Renal cortex interstitium (tissue), 11 donors: ENCODE measurements at regions not wholly inside any gene's neighbourhood (a gene's known extent, or its start where the extent isn't known, plus 50 kb on each side); places are given as distances from the start of the nearest gene placed in this dataset.
"Not testable (repeated sequence)": the region's sequence is repeated elsewhere in the genome, so short reads cannot be mapped to it uniquely, and the experiment has no call there.

ENCODE experiments used
- DNase-seq, 11 donors: peaks; one replicate each; pipeline ENCODE4 v3.0.0-alpha.2; 2013; ENCODE audit warnings: low read depth in 9 of 11, low spot score in 4 of 11; ENCODE audit errors: extremely low read depth in 1 of 11

DNA sequence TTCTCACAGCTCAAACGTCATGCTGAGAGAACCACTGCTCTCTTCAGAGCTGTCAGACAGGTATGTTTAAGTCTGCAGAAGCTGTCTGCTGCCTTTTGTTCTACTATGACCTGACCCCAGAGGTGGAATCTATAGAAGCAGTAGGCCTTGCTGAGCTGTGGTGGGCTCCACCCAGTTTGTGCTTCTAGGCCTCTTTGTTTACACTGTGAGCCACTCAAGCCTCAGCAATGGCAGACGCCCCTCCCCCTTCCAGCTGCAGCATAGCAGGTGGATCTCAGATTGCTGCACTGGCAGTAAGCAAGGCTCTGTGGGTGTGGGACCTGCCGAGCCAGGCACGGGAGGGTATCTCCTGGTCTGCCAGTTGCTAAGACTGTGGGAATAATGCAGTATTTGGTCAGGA is 350.5 kb upstream of the EMCN start:
- DNase-seq: not testable (repeated sequence)

DNA sequence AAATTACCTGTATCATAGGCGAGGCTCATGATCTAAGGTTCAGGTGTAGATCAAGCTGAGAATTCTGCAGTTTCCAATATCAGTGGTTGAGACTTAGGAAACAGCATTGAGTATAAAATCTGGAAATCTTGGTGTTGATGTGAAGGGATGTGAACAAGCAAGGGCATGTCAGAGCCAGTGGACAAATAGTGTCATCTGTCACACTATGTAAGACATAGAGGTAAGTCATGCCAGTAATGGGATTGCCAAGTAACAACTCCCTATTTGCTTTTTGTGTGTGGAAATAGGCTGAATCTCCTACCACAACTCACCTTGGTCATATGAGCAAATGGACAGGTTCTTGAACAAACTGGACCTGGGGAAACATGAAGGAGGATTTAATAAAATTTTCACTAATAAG is 334.5 kb upstream of the EMCN start:
- no peak for DNase-seq

DNA sequence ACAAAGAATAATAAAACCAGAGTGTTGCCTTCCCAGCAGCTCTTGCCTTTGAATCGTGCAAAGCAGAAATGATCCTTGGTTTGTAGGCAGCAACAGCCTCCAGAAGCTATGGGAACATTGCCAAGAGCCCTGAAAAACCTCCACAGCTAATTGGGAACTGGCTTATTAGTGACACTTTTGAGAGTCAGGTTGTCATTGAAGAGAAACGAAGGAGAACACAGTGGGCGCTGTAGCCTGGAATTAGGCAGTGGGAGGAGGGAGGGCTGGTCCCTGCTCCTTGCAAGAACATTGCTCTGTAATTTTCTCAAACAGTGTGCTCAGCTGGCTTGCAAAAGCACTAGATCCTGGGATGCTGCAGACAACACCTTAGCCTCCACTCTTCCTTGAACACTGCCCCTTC is 331.5 kb upstream of the EMCN start:
- no peak for DNase-seq

DNA sequence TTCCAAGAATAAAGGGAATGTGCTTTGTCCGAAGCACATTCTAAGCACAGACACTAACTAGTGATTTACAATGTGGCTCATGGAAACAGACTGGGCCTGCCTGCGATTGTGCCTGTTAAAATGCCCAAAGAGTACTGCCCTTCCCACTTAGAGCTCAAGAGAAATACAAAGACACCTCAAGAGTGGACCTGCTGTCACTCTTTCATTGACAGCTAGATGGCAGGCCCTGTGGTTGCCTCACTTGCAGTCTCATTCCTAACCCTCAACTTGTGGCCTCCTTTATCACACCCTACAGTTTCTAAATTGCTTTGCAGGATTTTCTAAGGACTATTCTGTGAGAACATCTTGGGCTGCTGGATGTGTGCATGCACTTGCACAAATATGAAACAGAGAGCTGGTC is 331.0 kb upstream of the EMCN start:
- no peak for DNase-seq

DNA sequence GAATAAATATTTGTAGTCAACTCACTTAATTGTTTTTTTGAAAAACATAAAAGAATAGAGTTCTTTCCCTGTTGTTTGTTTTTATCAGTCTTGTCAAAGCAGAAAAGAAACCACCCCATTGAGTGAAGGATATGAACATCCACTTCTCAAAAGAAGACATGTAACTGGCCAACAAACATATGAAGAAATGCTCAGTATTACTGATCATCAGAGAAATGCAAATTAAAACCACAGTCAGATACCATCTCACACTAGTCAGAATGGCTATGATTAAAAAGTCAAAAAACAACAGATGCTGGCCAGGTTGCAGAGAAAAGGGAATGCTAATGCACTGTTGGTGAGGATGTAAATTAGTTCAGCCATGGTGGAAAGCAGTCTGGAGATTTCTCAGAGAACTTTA is 326.1 kb upstream of the EMCN start:
- no peak for DNase-seq

DNA sequence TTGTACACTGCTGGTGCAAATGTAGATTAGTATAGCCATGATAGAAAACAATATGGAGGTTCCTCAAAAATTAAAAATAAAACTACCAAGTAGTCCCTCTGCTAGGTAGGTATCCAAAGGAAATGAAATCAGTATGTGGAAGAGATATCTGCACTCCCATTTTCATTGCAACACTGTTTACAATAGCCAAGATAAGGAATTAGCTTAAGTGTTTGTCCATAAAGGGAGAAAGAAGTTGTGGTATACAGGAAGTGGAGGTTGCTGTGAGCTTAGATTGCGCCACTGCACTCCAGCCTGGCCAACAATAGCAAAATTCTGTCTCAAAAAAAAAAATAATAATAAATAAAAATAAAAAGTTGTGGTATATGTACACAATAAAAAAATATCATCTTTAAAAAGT is 325.0 kb upstream of the EMCN start:
- no peak for DNase-seq

DNA sequence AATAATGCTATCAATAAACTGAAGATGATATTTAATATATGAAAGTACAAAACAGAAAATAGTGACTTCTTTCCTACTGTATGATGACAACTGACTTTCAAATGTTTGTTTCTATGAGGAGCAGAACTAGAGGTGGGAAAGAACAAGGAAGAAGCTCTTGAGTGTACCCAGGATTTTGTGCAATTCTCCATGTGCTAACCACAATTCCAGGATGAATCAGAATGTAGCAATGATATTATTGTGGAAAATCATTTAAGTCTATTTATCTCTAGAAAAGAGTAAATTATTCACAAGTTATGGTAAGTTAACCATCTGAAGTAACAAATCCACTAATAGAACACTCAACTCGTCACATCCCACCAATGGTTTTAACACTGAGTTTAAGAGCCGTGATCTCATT is 324.1 kb upstream of the EMCN start:
- no peak for DNase-seq

DNA sequence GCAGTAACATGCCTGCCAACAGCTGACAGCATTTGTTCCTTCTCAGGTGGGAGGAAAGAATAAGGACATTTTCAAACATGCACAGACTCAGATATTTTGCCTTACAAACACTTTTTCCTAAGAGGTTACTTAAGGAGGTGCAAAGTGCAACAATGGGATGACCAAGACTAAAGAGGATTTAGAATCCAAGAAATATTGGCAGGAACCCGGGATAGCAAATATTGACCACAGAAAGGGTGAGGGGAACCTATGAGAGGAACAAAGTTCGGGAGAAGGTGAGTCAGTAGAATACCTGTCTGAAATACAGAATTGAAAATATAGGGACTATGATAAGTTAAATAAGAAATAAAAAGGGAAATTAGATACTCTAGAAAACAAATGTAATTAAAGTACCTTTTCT is 321.9 kb upstream of the EMCN start:
- DNase-seq: no peak

DNA sequence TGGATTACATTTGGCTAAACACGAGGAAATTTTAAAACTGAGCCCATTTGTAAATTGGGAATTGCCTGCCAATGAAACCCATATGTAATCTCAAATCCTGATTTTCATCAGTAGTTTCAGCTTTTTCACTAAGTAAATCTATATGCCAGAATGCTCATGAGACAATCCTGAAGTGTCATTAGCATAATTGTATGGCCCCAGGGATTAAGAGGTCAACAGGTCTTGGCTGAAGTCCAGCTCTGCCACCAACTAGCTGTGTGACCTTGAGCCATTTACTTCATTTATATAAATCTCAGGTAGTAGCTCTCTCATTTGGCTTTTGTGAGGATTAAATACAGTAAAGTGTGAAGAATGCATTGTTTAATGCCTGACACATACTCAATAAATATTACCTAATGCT is 320.5 kb upstream of the EMCN start:
- no peak for DNase-seq

DNA sequence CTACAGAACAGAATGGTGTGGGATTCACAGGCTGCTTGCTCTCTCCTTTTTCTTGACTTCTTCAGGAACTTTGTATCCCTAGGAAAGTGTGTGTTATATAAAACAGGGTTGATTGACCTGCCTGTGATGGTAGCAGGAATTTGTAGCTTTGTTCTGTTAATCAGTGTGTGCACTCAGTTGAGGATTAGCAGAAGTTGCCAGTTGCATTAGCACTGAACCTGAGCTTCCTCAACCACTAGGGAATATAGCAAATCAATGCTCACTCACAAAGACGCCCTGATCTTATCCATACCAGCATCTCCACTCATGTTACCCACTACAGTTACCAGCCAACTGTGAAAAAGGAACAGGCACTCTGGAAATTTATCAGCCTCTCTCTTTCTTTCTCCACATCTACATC is 319.1 kb upstream of the EMCN start:
- no peak for DNase-seq

DNA sequence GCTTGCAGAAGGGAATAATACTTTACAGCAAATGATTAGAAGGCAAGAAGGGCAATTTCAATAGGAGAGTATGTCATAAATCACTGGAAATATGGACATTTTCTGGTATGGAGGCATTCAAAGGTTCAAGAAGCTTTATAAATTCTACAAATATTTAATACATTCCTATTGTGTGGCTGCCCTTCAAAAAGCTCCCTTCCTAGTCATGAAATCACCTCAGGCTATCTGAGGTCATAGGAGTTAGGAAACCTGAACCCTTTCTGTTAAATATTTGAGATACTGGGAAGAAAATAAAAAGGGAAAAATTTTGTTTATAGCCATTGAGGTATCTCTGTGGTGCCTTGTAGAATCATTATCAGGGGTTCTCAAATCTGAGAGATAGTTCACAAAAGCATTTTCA is 316.8 kb upstream of the EMCN start:
- no peak for DNase-seq

DNA sequence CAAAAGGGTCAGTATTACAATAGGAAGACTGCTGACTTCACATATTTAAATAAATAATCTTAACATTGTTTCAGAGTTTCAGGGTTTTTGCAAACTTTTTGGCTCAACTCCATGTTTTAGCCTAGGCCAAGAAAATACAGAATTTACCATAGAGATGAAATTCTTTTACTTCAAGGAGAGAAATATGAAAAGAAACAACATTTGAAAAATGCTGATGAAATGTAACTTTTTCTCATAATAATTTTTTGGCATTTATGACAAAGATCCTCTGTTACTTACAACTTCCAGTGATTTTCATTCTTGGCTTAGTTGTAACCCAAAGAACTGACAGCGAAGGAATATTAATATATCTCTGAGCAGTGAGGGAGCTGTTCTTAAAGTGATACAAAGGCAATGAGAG is 316.1 kb upstream of the EMCN start:
- no peak for DNase-seq

DNA sequence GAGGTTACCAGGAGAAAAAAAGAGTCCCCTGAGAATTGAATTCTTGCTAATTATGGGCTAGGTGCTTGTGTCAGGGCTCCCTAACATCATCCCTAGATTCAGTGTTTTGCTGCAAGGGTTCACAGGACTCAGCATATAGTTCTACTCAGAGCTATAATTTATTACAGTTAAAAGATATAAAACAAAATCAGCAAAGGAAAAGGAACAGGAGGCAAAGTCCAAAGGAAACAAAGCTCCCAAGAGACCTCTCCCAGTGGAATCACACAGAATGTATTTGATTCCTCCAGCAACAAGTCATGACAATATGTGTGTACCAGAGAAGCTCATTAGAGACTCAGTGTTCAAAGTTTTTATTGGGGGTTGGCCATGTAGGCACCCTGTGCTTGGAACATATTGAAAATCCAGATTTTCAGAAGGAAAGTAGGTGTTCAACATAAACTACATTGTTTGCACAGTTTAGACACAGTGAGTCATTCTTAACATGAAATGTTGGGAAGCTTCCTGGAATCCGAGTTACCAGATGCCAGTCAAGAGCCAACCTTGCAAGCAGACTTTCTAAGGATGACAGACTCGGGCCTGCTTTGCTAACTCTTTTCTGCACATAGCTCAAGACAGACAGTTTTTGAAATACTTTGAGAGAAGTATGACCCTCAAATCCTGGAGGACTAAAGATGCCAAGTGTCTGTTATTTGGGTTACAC is 311.3 kb upstream of the EMCN start:
- DNase-seq: no peak

DNA sequence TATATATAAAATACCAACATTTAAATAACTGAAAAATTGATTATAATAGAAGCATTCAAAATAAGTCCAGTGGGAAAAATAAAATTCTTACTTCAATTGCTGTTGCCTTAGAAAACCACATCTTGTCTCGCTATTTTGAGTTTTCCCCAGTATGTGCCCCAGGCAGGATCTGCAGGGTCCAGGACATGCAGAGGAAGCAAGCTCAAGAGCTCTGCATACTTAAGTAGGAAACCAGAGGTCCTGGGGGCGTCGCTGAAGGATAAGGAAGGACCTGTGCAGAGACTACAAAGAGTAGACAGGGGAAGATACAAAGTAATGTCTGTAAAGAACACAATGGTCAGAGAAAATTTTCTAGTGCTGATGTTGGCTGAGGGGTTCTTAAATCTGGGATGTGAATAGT is 310.5 kb upstream of the EMCN start:
- no peak for DNase-seq

DNA sequence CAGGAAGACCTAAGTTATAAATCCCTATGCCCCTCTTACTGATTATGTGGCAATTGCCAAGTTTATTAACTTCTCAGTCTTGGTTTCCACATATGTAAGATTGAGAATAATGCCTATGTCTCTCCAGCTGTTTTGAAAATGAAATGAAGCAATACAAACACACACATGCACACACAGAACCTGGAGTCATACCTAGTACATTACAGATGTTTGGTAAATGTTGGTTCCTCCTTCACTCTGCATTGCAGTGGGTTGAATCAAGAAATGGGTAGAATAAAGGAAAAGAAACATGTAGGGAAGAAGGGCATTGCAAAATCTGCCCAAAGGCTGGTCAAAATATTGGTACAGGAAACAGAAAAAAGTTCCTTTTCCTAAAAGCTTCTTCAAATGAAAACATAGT is 309.9 kb upstream of the EMCN start:
- no peak for DNase-seq

DNA sequence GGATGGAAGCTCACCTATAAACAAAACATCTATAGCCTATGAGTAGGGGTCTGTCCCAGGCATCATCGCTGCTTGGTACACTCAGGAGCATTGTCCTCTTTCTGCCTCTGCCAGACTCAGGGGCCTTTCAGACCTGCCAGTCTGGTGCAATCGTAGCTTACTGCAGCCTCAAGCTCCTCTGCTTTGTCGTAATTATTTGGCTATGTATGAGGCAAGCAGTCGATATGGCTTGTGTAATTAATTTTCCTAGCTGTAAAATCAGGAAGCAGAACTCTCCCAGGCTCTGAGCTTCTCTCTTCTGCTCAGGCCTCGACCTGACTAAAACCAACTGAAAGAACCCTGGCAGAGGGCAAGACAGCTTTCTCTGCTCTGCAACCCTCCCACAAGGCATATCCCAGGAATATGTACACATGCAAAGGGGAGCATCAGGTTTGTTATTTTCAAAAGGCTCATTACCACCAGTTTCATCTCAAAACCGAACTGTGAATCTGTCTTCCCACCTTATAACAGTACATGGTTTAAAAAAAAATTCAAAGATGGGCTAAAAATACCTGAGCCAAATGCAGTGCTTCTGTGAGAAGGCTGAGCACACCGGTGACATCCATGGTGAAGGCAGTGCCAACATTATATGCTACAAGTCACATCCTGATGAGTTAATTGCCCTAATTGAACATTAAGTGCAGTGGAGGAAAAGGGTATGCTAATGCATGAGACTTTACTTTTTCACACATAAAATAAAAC is 309.2 kb upstream of the EMCN start:
- no peak for DNase-seq

DNA sequence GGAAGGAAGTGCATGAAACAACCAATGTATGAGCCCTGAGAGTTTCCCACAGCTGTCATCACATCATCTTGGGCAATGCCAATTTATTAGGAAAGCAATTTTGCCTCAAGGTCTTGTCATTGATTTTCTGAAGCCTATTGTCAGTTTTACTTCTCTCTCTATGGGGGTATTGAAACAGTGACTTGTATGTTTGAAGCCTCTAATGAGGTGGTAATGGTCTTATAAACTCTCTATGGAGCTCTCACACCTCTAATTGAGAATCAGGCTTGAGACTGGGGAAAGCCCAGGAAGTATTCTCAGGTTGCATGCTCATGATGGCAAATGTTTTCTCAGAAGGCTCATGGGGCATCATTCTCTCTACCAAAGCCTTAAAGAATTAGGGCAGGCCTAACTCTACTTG is 308.2 kb upstream of the EMCN start:
- DNase-seq: no peak

DNA sequence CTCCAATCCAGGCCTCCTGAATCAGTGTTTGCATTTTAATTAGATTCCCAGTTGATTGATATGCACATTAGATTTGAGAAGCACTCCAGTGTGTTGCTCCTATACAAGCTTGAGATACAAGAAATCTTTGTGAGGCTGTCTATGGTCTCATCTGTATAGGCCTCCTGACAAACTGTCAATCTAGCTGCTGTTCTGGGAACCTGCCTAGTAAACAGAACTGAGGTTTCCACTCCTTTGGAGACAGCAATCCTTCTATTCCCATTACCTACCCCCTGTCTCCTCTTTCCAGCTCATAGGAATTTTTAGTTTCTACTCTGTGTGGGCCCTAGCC is 306.1 kb upstream of the EMCN start:
- no peak for DNase-seq

DNA sequence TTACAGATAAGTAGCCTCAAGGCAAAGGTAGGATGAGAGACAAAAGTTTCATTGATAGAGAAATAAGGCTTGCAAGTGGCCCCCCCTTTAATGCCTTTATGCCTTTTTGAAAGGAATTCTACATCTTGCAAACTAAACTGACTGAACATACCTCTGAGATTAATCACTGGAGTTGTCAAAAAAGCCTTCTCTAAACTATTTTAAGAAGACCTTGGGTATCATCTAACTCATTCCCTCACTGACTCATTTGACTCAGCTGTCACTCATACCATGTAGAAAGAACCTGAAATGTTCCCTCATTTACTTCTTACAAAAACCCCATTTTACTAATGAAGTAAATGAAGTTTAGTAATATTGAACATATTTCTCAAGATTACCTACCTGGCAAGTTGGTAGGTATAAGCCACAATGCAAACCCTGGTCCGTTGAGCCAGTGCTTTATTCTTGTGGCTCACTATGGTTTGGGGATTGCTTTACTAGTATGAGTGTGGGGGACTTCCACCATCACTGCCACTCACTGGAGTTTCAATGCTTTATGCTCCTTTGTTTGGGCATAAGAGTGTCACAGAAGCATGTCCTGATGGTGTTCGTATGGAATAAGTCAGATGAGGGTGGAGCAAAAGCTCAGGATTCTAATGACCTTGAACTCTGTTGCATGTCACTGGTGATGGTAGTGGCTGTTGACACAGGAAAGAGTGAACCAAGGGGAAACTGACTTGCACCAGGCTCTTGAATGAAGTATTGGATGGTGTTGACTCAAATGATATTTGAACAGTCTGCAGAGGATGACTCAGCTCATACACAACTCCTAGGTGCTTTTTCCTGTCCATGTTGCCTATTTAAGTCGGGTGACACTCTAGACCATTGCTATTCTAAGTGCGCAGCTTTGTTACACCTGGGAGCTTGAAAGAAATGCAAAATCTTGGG is 305.5 kb upstream of the EMCN start:
- DNase-seq: no peak

DNA sequence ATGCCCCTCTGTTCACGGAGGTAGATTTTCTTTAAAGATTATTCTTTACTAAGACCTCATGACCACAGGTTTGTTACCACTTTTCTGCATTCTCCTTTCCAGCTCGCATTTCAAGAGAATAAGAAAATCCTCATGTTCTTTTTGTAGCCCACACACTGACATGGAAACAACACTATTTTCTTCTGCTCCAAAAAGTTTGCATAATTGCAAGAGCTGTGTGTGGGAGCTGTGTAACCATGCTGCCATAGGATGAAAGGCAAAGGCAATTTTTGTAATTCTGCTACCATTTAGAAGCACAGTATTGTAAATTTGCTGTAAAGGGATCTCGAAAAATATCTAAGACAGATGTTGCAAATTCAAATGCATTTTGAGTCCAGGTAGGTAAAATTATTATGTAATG is 302.4 kb upstream of the EMCN start:
- no peak for DNase-seq
